Vagina (tissue), 2 donors: ENCODE measurements at regions not wholly inside any gene's neighbourhood (a gene's known extent, or its start where the extent isn't known, plus 50 kb on each side); places are given as distances from the start of the nearest gene placed in this dataset.

Source experiments
- DNase-seq, 2 donors: peaks; one replicate each; pipeline ENCODE4 v3.0.0-alpha.2; 2017; ENCODE audit errors: extremely low spot score in 2 of 2
- H3K27ac ChIP-seq: fragments of 200-600 bp; sonication (generic); one replicate; pipeline ENCODE4 v1.5.1; 2019
- H3K27me3 ChIP-seq: fragments of 200-600 bp; sonication (generic); one replicate; pipeline ENCODE4 v1.5.1; 2019
- H3K36me3 ChIP-seq, 2 donors: fragments of 200-600 bp; sonication (generic); one replicate each; pipeline ENCODE4 v1.5.1; 2017 to 2019
- H3K4me1 ChIP-seq: fragments of 200-600 bp; sonication (generic); one replicate; pipeline ENCODE4 v1.5.1; 2019
- H3K4me3 ChIP-seq, 2 donors: fragments of 200-600 bp; sonication (generic); 1 replicate in 1 of 2; 2 replicates in 1 of 2; pipeline ENCODE4 v1.5.1; 2016 to 2019
- H3K9me3 ChIP-seq: fragments of 200-600 bp; sonication (generic); one replicate; pipeline ENCODE4 v1.5.1; 2019
- CTCF ChIP-seq, 3 experiments: fragments of 450-650 bp in 2 of 3; fragments of 200-600 bp in 1 of 3; sonication (generic) in 1 of 3; IDR thresholded peaks; one replicate each; pipeline ENCODE4 v1.5.1; 2017 to 2019; ENCODE audit warnings: antibody characterized with exemption in 3 of 3, mild to moderate bottlenecking in 2 of 3, moderate library complexity in 2 of 3
- POLR2A ChIP-seq, 2 donors: fragments of 450-650 bp; IDR thresholded peaks; one replicate each; pipeline ENCODE4 v1.6.1; 2017; ENCODE audit warnings: antibody characterized with exemption in 2 of 2, mild to moderate bottlenecking in 2 of 2, moderate library complexity in 2 of 2
- POLR2AphosphoS5 ChIP-seq, 2 donors: sonication (generic); formaldehyde crosslinking; IDR thresholded peaks; one replicate each; pipeline ENCODE4 v1.9.0; 2017; ENCODE audit warnings: antibody characterized with exemption in 2 of 2, mild to moderate bottlenecking in 2 of 2, low read depth in 1 of 2; ENCODE audit not compliant: insufficient read depth in 1 of 2
- intact Hi-C: fragments of 100-400 bp; cut with DNase I; formaldehyde crosslinking; loops from one replicate; pipeline ENCODE4 v1.15.1; 2023

DNA sequence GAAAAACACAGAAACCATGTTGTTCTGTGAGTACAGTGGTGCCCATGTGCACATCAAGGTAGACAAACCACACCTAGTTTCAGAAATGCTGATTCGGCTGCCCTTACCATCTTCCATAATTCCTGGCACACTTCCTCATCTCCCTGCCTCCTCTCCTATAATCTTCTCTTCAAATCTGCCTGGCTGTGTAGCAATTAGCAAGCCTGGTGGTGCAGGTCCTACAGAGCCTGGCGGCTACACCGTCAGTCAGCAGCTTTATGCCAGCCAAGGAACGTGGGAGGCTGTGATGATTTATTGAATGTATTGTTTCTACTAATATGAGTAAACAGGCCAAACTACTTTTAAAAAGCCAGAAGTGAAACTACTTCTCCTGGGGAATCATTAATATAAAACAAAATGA, 106.8 kb downstream of the SEMA6D start:
- no peak overlapping the region for H3K27ac ChIP-seq
- H3K9me3 ChIP-seq = no peaks in the 10 kb centered on the region
- no peak for TF ChIP-seq POLR2A (IDR thresholded peaks at IDR 0.05)
- TF ChIP-seq CTCF (IDR thresholded peaks at IDR 0.05) = no peak
- no peak for TF ChIP-seq POLR2AphosphoS5 (IDR thresholded peaks at IDR 0.05; ENCODE audit: insufficient read depth in 1 of 2, low read depth in 1 of 2)
- intact Hi-C loops = no loop called here
- H3K4me3 ChIP-seq = no peak overlapping the region
- no peaks in the 10 kb centered on the region for H3K27me3 ChIP-seq
- no peak for DNase-seq
- H3K4me1 ChIP-seq = peaks cover 32% of the 10 kb centered on the region
- H3K36me3 ChIP-seq = no peaks in the 10 kb centered on the region

DNA sequence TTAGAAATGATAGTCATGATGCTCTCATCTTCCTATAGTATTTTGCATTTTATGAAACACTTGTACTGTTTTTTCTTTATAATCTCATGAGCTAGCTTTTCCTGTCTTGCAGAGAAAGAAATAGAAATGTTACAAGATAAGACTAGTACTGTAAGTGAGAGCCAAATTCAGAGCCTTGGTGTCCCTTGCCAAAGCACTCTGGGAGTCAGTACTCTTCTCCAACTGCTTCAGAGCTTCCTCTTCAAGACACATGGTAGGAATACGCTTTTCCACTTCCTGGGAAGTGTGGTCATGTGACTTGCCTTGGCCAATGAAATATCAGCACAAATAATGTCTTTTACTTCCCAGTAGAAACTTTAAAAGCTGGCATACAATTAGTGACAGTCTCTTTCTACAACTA, 112.4 kb downstream of the SEMA6D start:
- no peaks in the 10 kb centered on the region for H3K36me3 ChIP-seq
- no peak overlapping the region for H3K4me3 ChIP-seq
- peaks cover 6% of the 10 kb centered on the region for H3K4me1 ChIP-seq
- H3K27me3 ChIP-seq = no peaks in the 10 kb centered on the region
- TF ChIP-seq CTCF (IDR thresholded peaks at IDR 0.05) = no peak
- intact Hi-C loops = no loop called here
- no peak overlapping the region for H3K27ac ChIP-seq
- DNase-seq = no peak
- H3K9me3 ChIP-seq = no peaks in the 10 kb centered on the region

- no peaks in the 10 kb centered on the region for H3K36me3 ChIP-seq
- no peaks in the 10 kb centered on the region for H3K9me3 ChIP-seq
- DNase-seq = no peak
- no peak overlapping the region for H3K4me3 ChIP-seq
- H3K27me3 ChIP-seq = no peaks in the 10 kb centered on the region
- no peaks in the 10 kb centered on the region for H3K4me1 ChIP-seq
- TF ChIP-seq CTCF (IDR thresholded peaks at IDR 0.05) = no peak
- TF ChIP-seq POLR2A (IDR thresholded peaks at IDR 0.05) = no peak
- no peak for TF ChIP-seq POLR2AphosphoS5 (IDR thresholded peaks at IDR 0.05; ENCODE audit: insufficient read depth in 1 of 2, low read depth in 1 of 2)
- intact Hi-C loops = no loop called here
- H3K27ac ChIP-seq = no peak overlapping the region
These were observed 116.8 kb downstream of the SEMA6D start for GRCh38 chr15:47834093-47834492.

- H3K4me1 ChIP-seq = no peaks in the 10 kb centered on the region
- DNase-seq = no peak
- H3K9me3 ChIP-seq = no peaks in the 10 kb centered on the region
- H3K4me3 ChIP-seq = no peak overlapping the region
- intact Hi-C loops = no loop called here
- H3K36me3 ChIP-seq = no peaks in the 10 kb centered on the region
- no peak for TF ChIP-seq CTCF (IDR thresholded peaks at IDR 0.05)
- no peak for TF ChIP-seq POLR2A (IDR thresholded peaks at IDR 0.05)
- no peak for TF ChIP-seq POLR2AphosphoS5 (IDR thresholded peaks at IDR 0.05; ENCODE audit: insufficient read depth in 1 of 2, low read depth in 1 of 2)
- H3K27me3 ChIP-seq = no peaks in the 10 kb centered on the region
- H3K27ac ChIP-seq = no peak overlapping the region
These were observed 122.0 kb downstream of the SEMA6D start for GRCh38 chr15:47839233-47839825.

- Histone ChIP-seq H3K9me3 (no peaks in the 10 kb centered on the region), H3K4me1 (no peaks in the 10 kb centered on the region), H3K27me3 (no peaks in the 10 kb centered on the region), H3K27ac (no peak overlapping the region), H3K4me3 (no peak overlapping the region), H3K36me3 (no peaks in the 10 kb centered on the region)
- no peak for TF ChIP-seq POLR2A (IDR thresholded peaks at IDR 0.05)
- TF ChIP-seq CTCF (IDR thresholded peaks at IDR 0.05) = no peak
- TF ChIP-seq POLR2AphosphoS5 (IDR thresholded peaks at IDR 0.05; ENCODE audit: insufficient read depth in 1 of 2, low read depth in 1 of 2) = no peak
- intact Hi-C loops = no loop called here
- no peak for DNase-seq
These were observed 125.9 kb downstream of the SEMA6D start for GRCh38 chr15:47843124-47843663.
